ENCODE measurements at regions not wholly inside any gene's neighbourhood (a gene's known extent, or its start where the extent isn't known, plus 50 kb on each side); places are given as distances from the start of the nearest gene placed in this dataset.
A peak's percentile ranks its signal among the peaks of the same experiment; 100 is the strongest.

- DNase-seq (ENCODE audit: insufficient read length, low spot score, missing footprints) = no peak
- Histone ChIP-seq H3K27ac (ENCODE audit: low read depth, low read length) (no peak overlapping the region), H4K20me1 (ENCODE audit: insufficient read depth, low read length) (no peaks in the 10 kb centered on the region), H3K27me3 (ENCODE audit: insufficient read depth, low read length) (peaks cover 4% of the 10 kb centered on the region), H2AFZ (ENCODE audit: low read length) (no peak overlapping the region), H3K4me3 (ENCODE audit: insufficient read depth, low read length) (no peak overlapping the region), H3K4me2 (ENCODE audit: insufficient read depth, low read length) (no peak overlapping the region), H3K9me3 (ENCODE audit: low read depth, low read length) (no peaks in the 10 kb centered on the region), H3K4me1 (ENCODE audit: insufficient read depth, low read length) (no peaks in the 10 kb centered on the region), H3K36me3 (ENCODE audit: insufficient read depth, low read length) (no peaks in the 10 kb centered on the region), H3K79me2 (ENCODE audit: insufficient read depth, low read length) (no peaks in the 10 kb centered on the region)
- no peak for TF ChIP-seq CTCF (IDR thresholded peaks at IDR 0.05; ENCODE audit: extremely low read depth, low read depth, low read length)
Measured at GRCh38 chrX:8955511-8955910, 78.4 kb downstream of the FAM9B start.

GRCh38 chrX:8946563-8946962 lies 87.4 kb downstream of the FAM9B start:
- Histone ChIP-seq H3K4me3 (ENCODE audit: insufficient read depth, low read length) (no peak overlapping the region), H3K4me1 (ENCODE audit: insufficient read depth, low read length) (no peaks in the 10 kb centered on the region), H3K4me2 (ENCODE audit: insufficient read depth, low read length) (no peak overlapping the region), H3K27ac (ENCODE audit: low read depth, low read length) (no peak overlapping the region), H3K9me3 (ENCODE audit: low read depth, low read length) (no peaks in the 10 kb centered on the region), H3K79me2 (ENCODE audit: insufficient read depth, low read length) (no peaks in the 10 kb centered on the region), H4K20me1 (ENCODE audit: insufficient read depth, low read length) (no peaks in the 10 kb centered on the region), H3K36me3 (ENCODE audit: insufficient read depth, low read length) (no peaks in the 10 kb centered on the region), H3K27me3 (ENCODE audit: insufficient read depth, low read length) (no peaks in the 10 kb centered on the region), H2AFZ (ENCODE audit: low read length) (no peak overlapping the region)
- DNase-seq (ENCODE audit: insufficient read length, low spot score, missing footprints) = peak; percentile 52
- TF ChIP-seq CTCF (IDR thresholded peaks at IDR 0.05; ENCODE audit: extremely low read depth, low read depth, low read length) = no peak

DNA sequence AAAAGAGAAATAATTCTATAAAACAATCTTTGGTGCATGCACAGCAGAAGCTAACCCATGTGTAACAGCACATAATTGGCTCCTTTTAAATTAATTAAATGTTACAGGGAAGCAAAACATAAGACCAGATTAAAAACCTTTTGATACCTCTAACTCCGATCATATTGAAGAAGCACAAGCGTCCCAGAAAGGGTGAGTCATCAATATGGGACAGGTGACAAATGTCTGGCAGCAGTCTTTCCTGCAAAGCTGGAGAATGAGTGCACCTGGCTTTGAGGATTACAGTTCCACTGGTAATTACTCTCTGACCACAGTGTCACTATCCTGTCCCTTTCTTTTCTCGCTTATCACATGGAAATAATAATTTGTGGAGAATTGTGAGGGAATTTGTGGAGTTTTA lies 94.6 kb downstream of the FAM9B start:
- H3K36me3 ChIP-seq (ENCODE audit: insufficient read depth, low read length) = no peaks in the 10 kb centered on the region
- H3K79me2 ChIP-seq (ENCODE audit: insufficient read depth, low read length) = no peaks in the 10 kb centered on the region
- no peak overlapping the region for H2AFZ ChIP-seq (ENCODE audit: low read length)
- H3K4me1 ChIP-seq (ENCODE audit: insufficient read depth, low read length) = no peaks in the 10 kb centered on the region
- H3K4me2 ChIP-seq (ENCODE audit: insufficient read depth, low read length) = no peak overlapping the region
- no peak overlapping the region for H3K4me3 ChIP-seq (ENCODE audit: insufficient read depth, low read length)
- H3K27ac ChIP-seq (ENCODE audit: low read depth, low read length) = no peak overlapping the region
- H4K20me1 ChIP-seq (ENCODE audit: insufficient read depth, low read length) = no peaks in the 10 kb centered on the region
- no peak for TF ChIP-seq CTCF (IDR thresholded peaks at IDR 0.05; ENCODE audit: extremely low read depth, low read depth, low read length)
- no peak for DNase-seq (ENCODE audit: insufficient read length, low spot score, missing footprints)
- no peaks in the 10 kb centered on the region for H3K27me3 ChIP-seq (ENCODE audit: insufficient read depth, low read length)
- H3K9me3 ChIP-seq (ENCODE audit: low read depth, low read length) = no peaks in the 10 kb centered on the region

GRCh38 chrX:8927701-8928100 lies 106.2 kb downstream of the FAM9B start:
- H4K20me1 ChIP-seq (ENCODE audit: insufficient read depth, low read length) = no peaks in the 10 kb centered on the region
- H3K27me3 ChIP-seq (ENCODE audit: insufficient read depth, low read length) = no peaks in the 10 kb centered on the region
- no peak overlapping the region for H3K4me3 ChIP-seq (ENCODE audit: insufficient read depth, low read length)
- H3K4me2 ChIP-seq (ENCODE audit: insufficient read depth, low read length) = no peak overlapping the region
- no peak for TF ChIP-seq CTCF (IDR thresholded peaks at IDR 0.05; ENCODE audit: extremely low read depth, low read depth, low read length)
- H3K79me2 ChIP-seq (ENCODE audit: insufficient read depth, low read length) = no peaks in the 10 kb centered on the region
- no peaks in the 10 kb centered on the region for H3K36me3 ChIP-seq (ENCODE audit: insufficient read depth, low read length)
- DNase-seq (ENCODE audit: insufficient read length, low spot score, missing footprints) = no peak
- no peak overlapping the region for H3K27ac ChIP-seq (ENCODE audit: low read depth, low read length)
- H3K4me1 ChIP-seq (ENCODE audit: insufficient read depth, low read length) = no peaks in the 10 kb centered on the region
- H2AFZ ChIP-seq (ENCODE audit: low read length) = no peak overlapping the region
- no peaks in the 10 kb centered on the region for H3K9me3 ChIP-seq (ENCODE audit: low read depth, low read length)
